GM18505 (cell line): ENCODE measurements at regions not wholly inside any gene's neighbourhood (a gene's known extent, or its start where the extent isn't known, plus 50 kb on each side); places are given as distances from the start of the nearest gene placed in this dataset.

Source experiments
- ATAC-seq: cut with Tn5 transposase; IDR thresholded peaks from one replicate; pipeline ENCODE4 v1.9.1; 2021; ENCODE audit not compliant: unreplicated experiment
- POLR2A ChIP-seq: IDR thresholded peaks from 4 replicates; pipeline ENCODE4 v1.6.1; 2011; ENCODE audit warnings: borderline replicate concordance; ENCODE audit not compliant: insufficient read depth, insufficient read length; ENCODE audit errors: extremely low read depth

- ATAC-seq = no peak
- TF ChIP-seq POLR2A = no peak
Measured at GRCh38 chr3:88307666-88308065, 157.9 kb downstream of the C3orf38 start.

- ATAC-seq = no peak
Measured at GRCh38 chr3:88311826-88312225, 162.1 kb downstream of the C3orf38 start.

GRCh38 chr3:88312256-88312655 is 162.5 kb downstream of the C3orf38 start:
- TF ChIP-seq POLR2A = no peak

More at GRCh38 chr3:88311826-88312225, 162.1 kb downstream of the C3orf38 start:
- no peak for TF ChIP-seq POLR2A

DNA sequence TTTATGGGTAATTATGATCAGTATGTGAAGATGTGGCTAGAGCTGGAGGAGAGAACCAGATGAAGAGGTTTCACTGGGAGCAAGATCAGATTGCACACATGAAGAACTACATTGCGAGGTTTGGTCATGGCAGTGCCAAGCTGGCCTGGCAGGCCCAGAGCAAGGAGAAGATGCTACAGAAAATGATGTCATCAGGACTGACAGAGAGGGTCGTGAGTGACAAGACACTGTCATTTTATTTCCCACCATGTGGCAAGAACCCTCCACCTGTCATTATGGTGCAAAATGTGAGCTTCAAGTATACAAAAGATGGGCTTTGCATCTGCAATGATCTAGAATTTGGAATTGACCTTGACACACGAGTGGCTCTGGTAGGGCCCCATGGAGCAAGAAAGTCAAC is 168.3 kb downstream of the C3orf38 start:
- no peak for ATAC-seq
- TF ChIP-seq POLR2A = no peak

More at GRCh38 chr3:88312256-88312655, 162.5 kb downstream of the C3orf38 start:
- no peak for ATAC-seq

DNA sequence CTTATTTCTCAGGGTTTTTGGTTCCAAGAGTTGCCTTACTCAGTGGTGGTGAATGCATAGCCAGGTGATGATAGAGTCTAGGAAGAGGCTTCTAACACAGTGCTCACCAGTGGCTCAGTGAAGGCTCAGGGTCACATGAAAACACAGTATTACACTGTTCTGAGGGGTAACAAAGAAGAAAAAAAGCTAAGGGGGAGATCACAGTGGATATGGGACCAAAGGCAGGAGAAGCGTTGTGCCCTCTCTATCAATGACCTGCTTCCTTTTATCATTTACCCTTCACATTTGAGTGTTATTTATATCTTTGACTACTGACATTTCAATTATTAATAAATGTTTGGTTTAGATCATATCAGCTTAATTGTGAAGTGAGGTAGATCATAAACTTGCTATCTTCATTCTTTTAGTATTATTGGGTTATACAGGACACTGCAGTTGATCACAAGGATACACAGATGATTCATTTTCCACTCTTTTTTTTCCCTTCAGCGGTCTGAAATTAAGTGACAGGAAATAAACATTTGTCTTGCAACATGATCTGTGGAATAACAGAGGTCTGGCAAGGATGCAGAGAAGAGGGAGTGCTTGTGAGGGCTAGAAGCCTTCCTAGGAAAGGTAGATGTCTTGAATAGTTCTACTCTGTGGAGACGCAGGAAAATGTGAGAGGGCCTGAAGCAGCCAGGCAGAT is 171.7 kb downstream of the C3orf38 start:
- no peak for ATAC-seq
- no peak for TF ChIP-seq POLR2A

DNA sequence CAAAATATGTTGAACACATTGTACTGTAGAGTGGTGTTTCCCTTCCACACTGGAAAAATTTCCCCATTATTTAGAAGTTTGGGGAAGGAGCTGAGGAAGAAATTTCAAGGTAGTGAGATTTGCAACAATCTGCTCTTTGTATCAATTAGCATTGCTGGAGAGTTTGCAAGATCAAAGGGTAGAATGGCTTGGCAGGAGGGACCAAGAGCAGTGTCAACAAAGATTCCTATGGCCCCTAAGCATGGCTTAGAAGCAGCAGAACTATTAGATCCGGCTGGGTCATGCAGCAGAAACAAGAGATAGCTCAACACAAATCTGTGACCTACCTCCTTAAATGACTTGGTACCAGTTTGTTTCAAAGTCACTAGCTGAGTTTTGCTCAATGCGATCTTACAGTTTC is 175.0 kb downstream of the C3orf38 start:
- ATAC-seq = no peak
- no peak for TF ChIP-seq POLR2A

- no peak for ATAC-seq
- no peak for TF ChIP-seq POLR2A
Measured at GRCh38 chr3:88334187-88334868, 184.6 kb downstream of the C3orf38 start.

DNA sequence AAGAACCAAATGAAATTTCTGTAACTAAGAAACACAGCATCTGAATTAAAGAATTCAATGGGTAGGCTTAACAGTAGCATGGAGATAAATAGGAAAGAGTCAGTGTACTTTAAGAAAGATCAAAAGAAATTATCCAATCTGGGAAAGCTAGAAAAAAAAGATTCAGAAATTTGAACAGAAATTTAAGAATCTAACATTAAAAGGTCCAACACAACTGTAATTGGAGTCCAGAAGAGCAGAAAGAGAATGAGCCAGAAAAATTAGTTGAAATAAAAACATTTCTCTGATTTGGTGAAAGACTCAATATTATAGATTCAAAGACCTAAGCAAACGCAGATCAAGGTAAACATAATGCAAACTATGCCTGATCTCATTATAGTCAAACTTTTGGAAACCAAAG is 187.1 kb downstream of the C3orf38 start:
- no peak for TF ChIP-seq POLR2A
- no peak for ATAC-seq

- ATAC-seq = no peak
- no peak for TF ChIP-seq POLR2A
Measured at GRCh38 chr3:88343264-88343663, 193.5 kb downstream of the C3orf38 start.

GRCh38 chr3:88346643-88347042 is 196.9 kb downstream of the C3orf38 start:
- no peak for TF ChIP-seq POLR2A
- no peak for ATAC-seq

DNA sequence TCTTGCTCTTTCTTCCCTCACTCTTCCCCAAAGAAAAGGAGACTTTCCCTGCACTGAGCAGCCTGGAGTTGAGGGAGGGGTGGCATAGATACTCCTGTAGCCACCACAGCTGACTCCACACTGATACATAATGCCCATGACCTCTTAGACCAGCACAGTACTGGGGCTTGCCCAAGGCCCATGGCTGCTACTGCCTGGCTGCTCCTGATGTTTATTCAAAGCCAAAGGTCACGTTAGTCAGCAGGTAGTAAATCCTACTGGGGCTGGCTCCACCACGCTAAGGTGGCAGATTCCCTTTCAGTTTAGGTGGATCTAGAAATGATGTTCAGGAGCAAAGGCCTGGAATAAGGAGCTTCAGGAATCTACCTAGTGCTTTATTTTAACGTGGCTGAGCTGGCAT is 212.7 kb downstream of the C3orf38 start:
- ATAC-seq = no peak
- no peak for TF ChIP-seq POLR2A

DNA sequence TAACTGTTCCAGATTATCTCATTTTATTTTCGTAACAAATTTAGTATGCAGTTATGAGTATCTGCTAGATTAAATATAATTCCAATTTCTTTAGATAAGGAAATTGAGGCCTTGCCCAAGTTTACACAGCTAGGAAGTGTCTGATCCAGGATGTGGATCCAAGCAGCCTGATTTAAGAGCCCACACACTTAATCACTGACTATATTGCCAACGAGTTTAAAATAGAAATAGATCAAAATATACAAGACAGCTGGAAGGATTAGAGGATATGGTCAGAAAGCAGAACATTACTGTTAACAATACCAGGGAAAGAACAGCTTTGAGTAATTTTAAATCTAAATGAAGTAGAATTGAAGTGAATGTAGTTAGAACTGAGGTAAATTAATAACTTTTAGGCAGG is 215.2 kb downstream of the C3orf38 start:
- TF ChIP-seq POLR2A = no peak
- no peak for ATAC-seq

GRCh38 chr3:88369337-88369736 is 219.6 kb downstream of the C3orf38 start:
- ATAC-seq = no peak
- TF ChIP-seq POLR2A = no peak

DNA sequence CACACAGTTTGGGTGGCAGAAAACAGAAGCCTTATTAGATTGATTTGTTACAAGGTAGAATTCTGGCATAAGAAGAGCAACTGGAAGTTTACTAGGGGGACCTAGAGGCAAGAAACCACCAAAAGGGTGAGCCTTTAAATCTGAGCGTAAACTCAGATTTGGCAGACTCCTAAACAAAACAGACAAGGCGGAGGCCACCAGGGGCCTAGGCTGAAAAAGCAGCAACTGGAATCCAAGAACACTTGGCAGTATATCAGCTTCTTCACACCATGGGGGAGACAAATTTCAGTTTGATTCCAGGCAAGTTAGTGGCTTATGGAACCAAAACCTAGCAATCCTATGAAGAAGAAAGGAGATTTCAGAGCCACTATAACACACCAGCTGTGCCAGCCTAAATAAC is 220.0 kb downstream of the C3orf38 start:
- ATAC-seq = no peak
- no peak for TF ChIP-seq POLR2A
